ENCODE measurements at regions not wholly inside any gene's neighbourhood (a gene's known extent, or its start where the extent isn't known, plus 50 kb on each side); places are given as distances from the start of the nearest gene placed in this dataset.

- DNase-seq (ENCODE audit: low read depth): no peak
Observed at GRCh38 chr6:144335311-144335861, 50.3 kb downstream of the UTRN start.

- DNase-seq (ENCODE audit: low read depth): no peak
Observed at GRCh38 chr6:144335914-144336313, 50.8 kb downstream of the UTRN start.

GRCh38 chr6:144336900-144337299 lies 51.8 kb downstream of the UTRN start:
- DNase-seq (ENCODE audit: low read depth): no peak

GRCh38 chr6:144338474-144338873 lies 53.3 kb downstream of the UTRN start:
- DNase-seq (ENCODE audit: low read depth): no peak

GRCh38 chr6:144338951-144339700 lies 54.0 kb downstream of the UTRN start:
- DNase-seq (ENCODE audit: low read depth): no peak

GRCh38 chr6:144339859-144340452 lies 54.8 kb downstream of the UTRN start:
- no peak for DNase-seq (ENCODE audit: low read depth)

GRCh38 chr6:144340541-144341371 lies 55.6 kb downstream of the UTRN start:
- DNase-seq (ENCODE audit: low read depth): peak; percentile 74

GRCh38 chr6:144341831-144342527 lies 56.8 kb downstream of the UTRN start:
- no peak for DNase-seq (ENCODE audit: low read depth)

- peak; percentile 73 for DNase-seq (ENCODE audit: low read depth)
Observed at GRCh38 chr6:144343701-144344428, 58.7 kb downstream of the UTRN start.

GRCh38 chr6:144344646-144345045 lies 59.5 kb downstream of the UTRN start:
- DNase-seq (ENCODE audit: low read depth): no peak

GRCh38 chr6:144345451-144345850 lies 60.3 kb downstream of the UTRN start:
- no peak for DNase-seq (ENCODE audit: low read depth)

GRCh38 chr6:144346719-144347447 lies 61.7 kb downstream of the UTRN start:
- peak; percentile 81 for DNase-seq (ENCODE audit: low read depth)

GRCh38 chr6:144347448-144347759 lies 62.3 kb downstream of the UTRN start:
- DNase-seq (ENCODE audit: low read depth): no peak

GRCh38 chr6:144347933-144348332 lies 62.8 kb downstream of the UTRN start:
- no peak for DNase-seq (ENCODE audit: low read depth)

- DNase-seq (ENCODE audit: low read depth): peak; percentile 95
Observed at GRCh38 chr6:144349690-144350527, 64.8 kb downstream of the UTRN start.

GRCh38 chr6:144350528-144350880 lies 65.4 kb downstream of the UTRN start:
- DNase-seq (ENCODE audit: low read depth): no peak

GRCh38 chr6:144351379-144352127 lies 66.4 kb downstream of the UTRN start:
- no peak for DNase-seq (ENCODE audit: low read depth)

GRCh38 chr6:144352331-144352730 lies 67.2 kb downstream of the UTRN start:
- DNase-seq (ENCODE audit: low read depth): no peak

GRCh38 chr6:144353871-144354314 lies 68.8 kb downstream of the UTRN start:
- DNase-seq (ENCODE audit: low read depth): no peak

Measured in renal cortical epithelial cell (primary cell).